Adrenal gland (tissue), 9 donors: ENCODE measurements at regions not wholly inside any gene's neighbourhood (a gene's known extent, or its start where the extent isn't known, plus 50 kb on each side); places are given as distances from the start of the nearest gene placed in this dataset.
A peak's percentile ranks its signal among the peaks of the same experiment; 100 is the strongest.

Experiments
- DNase-seq, 7 donors: peaks; one replicate each; pipeline ENCODE4 v3.0.0-alpha.2; 2019 to 2020
- H3K27ac ChIP-seq, 5 donors: fragments of 200-600 bp; sonication (generic) in 4 of 5; 1 replicate in 3 of 5; 2 replicates in 2 of 5; pipeline versions ENCODE4 v1.5.1 to v1.8.0; 2016 to 2020; ENCODE audit warnings: mild to moderate bottlenecking in 1 of 5
- H3K27me3 ChIP-seq: fragments of 200-600 bp; 2 replicates; pipeline ENCODE4 v1.8.0; 2021
- H3K36me3 ChIP-seq, 2 donors: fragments of 200-600 bp; replicated peaks in 1 of 2; 1 replicate in 1 of 2; 2 replicates in 1 of 2; pipeline versions ENCODE4 v1.5.1 to v1.8.0; 2018 to 2022
- H3K4me1 ChIP-seq, 2 donors: fragments of 200-600 bp; replicated peaks in 1 of 2; 1 replicate in 1 of 2; 2 replicates in 1 of 2; pipeline versions ENCODE4 v1.5.1 to v1.8.0; 2018 to 2021
- H3K4me3 ChIP-seq, 4 donors: fragments of 200-600 bp; sonication (generic) in 3 of 4; one replicate each; pipeline ENCODE4 v1.5.1; 2016 to 2018
- H3K9me3 ChIP-seq, 3 donors: fragments of 200-600 bp; sonication (generic) in 1 of 3; replicated peaks in 1 of 3; 1 replicate in 2 of 3; 2 replicates in 1 of 3; pipeline versions ENCODE4 v1.5.1 to v1.8.0; 2016 to 2021
- CTCF ChIP-seq, 6 experiments: fragments of 450-650 bp in 4 of 6; fragments of 200-600 bp in 2 of 6; sonication (generic) in 1 of 6; IDR thresholded peaks; 1 replicate in 5 of 6; 2 replicates in 1 of 6; pipeline versions ENCODE4 v1.5.1 to v1.8.0; 2016 to 2021; ENCODE audit warnings: antibody characterized with exemption in 6 of 6, mild to moderate bottlenecking in 2 of 6, moderate library complexity in 1 of 6
- POLR2A ChIP-seq, 2 donors: fragments of 450-650 bp; IDR thresholded peaks; one replicate each; pipeline ENCODE4 v1.6.1; 2017; ENCODE audit warnings: antibody characterized with exemption in 2 of 2, mild to moderate bottlenecking in 2 of 2, moderate library complexity in 1 of 2
- WGBS, 4 donors: extraction: QIAGEN DNeasy Blood & Tissue Kit in 2 of 4; methylation state at CpG; one replicate each; pipeline versions ENCODE4 v1.1.5 to v1.1.7; 2013 to 2017; 5-methylcytosine and 5-hydroxymethylcytosine counted together
- intact Hi-C, 2 donors: fragments of 100-400 bp; cut with DNase I; formaldehyde crosslinking; loops; one replicate each; pipeline versions ENCODE4 v1.14.1 to v1.15.0; 2022 to 2023
- donor health status: healthy with polysubstance abuse.
- donor health status: Bipolar disorder and iron deficiency.
- donor health status: DM: yes; HTN: yes; CAD: no.
- donor health status: DM: no; HTN: no; CAD: no.
- donor health status: DM: no; HTN: no; CAD: no.

- no peak for DNase-seq
- no peaks in the 10 kb centered on the region for H3K36me3 ChIP-seq
- no peaks in the 10 kb centered on the region for H3K27me3 ChIP-seq
- TF ChIP-seq POLR2A (IDR thresholded peaks at IDR 0.05) (no peak), CTCF (IDR thresholded peaks at IDR 0.05) (no peak)
- H3K9me3 ChIP-seq = no peaks in the 10 kb centered on the region
- WGBS, 4 donors = 53 to 62% (median 59%) methylated on average over 2 of the region's 2 CpGs
- no peak overlapping the region for H3K27ac ChIP-seq
- no peak overlapping the region for H3K4me3 ChIP-seq
- intact Hi-C loops = no loop called here
- no peaks in the 10 kb centered on the region for H3K4me1 ChIP-seq
Measured at GRCh38 chr18:41617647-41618046, 337.4 kb upstream of the PIK3C3 start.

GRCh38 chr18:41613003-41613609, 341.9 kb upstream of the PIK3C3 start:
- no peaks in the 10 kb centered on the region for H3K9me3 ChIP-seq
- H3K36me3 ChIP-seq = no peaks in the 10 kb centered on the region
- peak in 1 of 7 donors; percentile 59 for DNase-seq
- intact Hi-C loops = no loop called here
- H3K4me3 ChIP-seq = no peak overlapping the region
- H3K4me1 ChIP-seq = no peaks in the 10 kb centered on the region
- TF ChIP-seq CTCF (IDR thresholded peaks at IDR 0.05) (no peak), POLR2A (IDR thresholded peaks at IDR 0.05) (no peak)
- H3K27me3 ChIP-seq = no peaks in the 10 kb centered on the region
- 53 to 64% (median 58%) methylated on average over 6 of the region's 6 CpGs for WGBS, 4 donors
- no peak overlapping the region for H3K27ac ChIP-seq

DNA sequence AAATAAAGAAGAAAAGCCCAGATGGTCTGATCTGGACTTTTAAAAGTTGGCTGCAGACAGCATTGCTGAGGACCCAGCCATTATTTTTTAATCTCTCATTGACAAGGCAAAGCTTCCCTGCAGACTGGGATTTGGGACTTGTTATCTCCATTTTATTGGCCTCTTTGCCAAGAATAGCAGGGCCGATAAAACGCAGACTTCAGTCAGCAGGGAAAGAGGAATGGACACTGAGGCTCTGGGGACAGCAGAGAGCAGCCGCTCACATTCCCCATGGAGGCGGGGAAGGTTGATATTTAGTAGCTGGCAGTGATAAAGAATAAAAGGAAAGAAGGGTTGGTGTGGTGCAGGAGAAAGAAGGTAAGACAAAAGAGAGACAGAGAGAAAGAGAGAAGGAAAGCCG, 350.1 kb upstream of the PIK3C3 start:
- no peak overlapping the region for H3K27ac ChIP-seq
- H3K36me3 ChIP-seq = no peaks in the 10 kb centered on the region
- DNase-seq = no peak
- H3K4me1 ChIP-seq = no peaks in the 10 kb centered on the region
- H3K9me3 ChIP-seq = no peaks in the 10 kb centered on the region
- H3K4me3 ChIP-seq = no peak overlapping the region
- intact Hi-C loops = no loop called here
- TF ChIP-seq CTCF (IDR thresholded peaks at IDR 0.05) = no peak
- no peak for TF ChIP-seq POLR2A (IDR thresholded peaks at IDR 0.05)
- H3K27me3 ChIP-seq = no peaks in the 10 kb centered on the region
- WGBS, 4 donors = 49 to 59% (median 54%) methylated on average over 5 of the region's 5 CpGs

- Histone ChIP-seq H3K27ac (no peak overlapping the region), H3K36me3 (no peaks in the 10 kb centered on the region), H3K4me1 (no peaks in the 10 kb centered on the region), H3K27me3 (no peaks in the 10 kb centered on the region), H3K4me3 (no peak overlapping the region), H3K9me3 (no peaks in the 10 kb centered on the region)
- no peak for DNase-seq
- no peak for TF ChIP-seq POLR2A (IDR thresholded peaks at IDR 0.05)
- no peak for TF ChIP-seq CTCF (IDR thresholded peaks at IDR 0.05)
- intact Hi-C loops = no loop called here
- WGBS, 4 donors = 69 to 85% (median 77%) methylated on average over 4 of the region's 4 CpGs
Measured at GRCh38 chr18:41602034-41602433, 353.0 kb upstream of the PIK3C3 start.
